Adrenal gland (tissue), 5 donors: ENCODE measurements at regions not wholly inside any gene's neighbourhood (a gene's known extent, or its start where the extent isn't known, plus 50 kb on each side); places are given as distances from the start of the nearest gene placed in this dataset.

Source experiments
- POLR2A ChIP-seq, 2 donors: fragments of 450-650 bp; IDR thresholded peaks; one replicate each; pipeline ENCODE4 v1.6.1; 2017; ENCODE audit warnings: antibody characterized with exemption in 2 of 2, mild to moderate bottlenecking in 2 of 2, moderate library complexity in 1 of 2
- TF ChIP-seq, protein P1 (sequence below), 6 experiments: fragments of 450-650 bp in 4 of 6; fragments of 200-600 bp in 2 of 6; sonication (generic) in 1 of 6; IDR thresholded peaks; 1 replicate in 5 of 6; 2 replicates in 1 of 6; pipeline versions ENCODE4 v1.5.1 to v1.8.0; 2016 to 2021; ENCODE audit warnings: antibody characterized with exemption in 6 of 6, mild to moderate bottlenecking in 2 of 6, moderate library complexity in 1 of 6
- donor health status: DM: no; HTN: no; CAD: no.

DNA sequence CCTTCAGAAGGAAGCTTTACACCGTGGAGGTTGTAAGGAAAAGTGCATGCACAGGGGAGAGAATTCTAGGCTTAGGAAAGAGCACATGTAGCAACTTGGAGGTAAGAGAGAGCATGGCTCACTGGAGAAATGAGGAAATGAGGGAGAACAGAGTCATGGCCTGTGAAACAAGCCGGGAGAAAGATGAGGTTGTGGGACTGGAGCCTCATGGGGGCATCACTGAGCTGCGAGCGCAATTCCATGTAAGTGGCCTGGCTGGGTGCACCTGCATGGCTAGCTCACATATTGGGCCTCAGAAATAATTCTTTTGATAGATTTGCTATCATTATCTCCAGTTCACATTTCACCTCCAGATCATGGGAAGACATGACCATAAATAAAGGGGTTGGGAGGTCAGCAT is 785.5 kb upstream of the RAB6C start:
- TF ChIP-seq, protein P1, sequence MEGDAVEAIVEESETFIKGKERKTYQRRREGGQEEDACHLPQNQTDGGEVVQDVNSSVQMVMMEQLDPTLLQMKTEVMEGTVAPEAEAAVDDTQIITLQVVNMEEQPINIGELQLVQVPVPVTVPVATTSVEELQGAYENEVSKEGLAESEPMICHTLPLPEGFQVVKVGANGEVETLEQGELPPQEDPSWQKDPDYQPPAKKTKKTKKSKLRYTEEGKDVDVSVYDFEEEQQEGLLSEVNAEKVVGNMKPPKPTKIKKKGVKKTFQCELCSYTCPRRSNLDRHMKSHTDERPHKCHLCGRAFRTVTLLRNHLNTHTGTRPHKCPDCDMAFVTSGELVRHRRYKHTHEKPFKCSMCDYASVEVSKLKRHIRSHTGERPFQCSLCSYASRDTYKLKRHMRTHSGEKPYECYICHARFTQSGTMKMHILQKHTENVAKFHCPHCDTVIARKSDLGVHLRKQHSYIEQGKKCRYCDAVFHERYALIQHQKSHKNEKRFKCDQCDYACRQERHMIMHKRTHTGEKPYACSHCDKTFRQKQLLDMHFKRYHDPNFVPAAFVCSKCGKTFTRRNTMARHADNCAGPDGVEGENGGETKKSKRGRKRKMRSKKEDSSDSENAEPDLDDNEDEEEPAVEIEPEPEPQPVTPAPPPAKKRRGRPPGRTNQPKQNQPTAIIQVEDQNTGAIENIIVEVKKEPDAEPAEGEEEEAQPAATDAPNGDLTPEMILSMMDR (IDR thresholded peaks at IDR 0.05), result no peak
- TF ChIP-seq POLR2A (IDR thresholded peaks at IDR 0.05), result no peak
